HS-27A (cell line): ENCODE measurements at regions not wholly inside any gene's neighbourhood (a gene's known extent, or its start where the extent isn't known, plus 50 kb on each side); places are given as distances from the start of the nearest gene placed in this dataset.
"Not testable (repeated sequence)": the region's sequence is repeated elsewhere in the genome, so short reads cannot be mapped to it uniquely, and the experiment has no call there.

Source experiments
- DNase-seq: peaks from one replicate; pipeline ENCODE4 v3.0.0-alpha.2; 2012; ENCODE audit warnings: low read depth, missing footprints

DNA sequence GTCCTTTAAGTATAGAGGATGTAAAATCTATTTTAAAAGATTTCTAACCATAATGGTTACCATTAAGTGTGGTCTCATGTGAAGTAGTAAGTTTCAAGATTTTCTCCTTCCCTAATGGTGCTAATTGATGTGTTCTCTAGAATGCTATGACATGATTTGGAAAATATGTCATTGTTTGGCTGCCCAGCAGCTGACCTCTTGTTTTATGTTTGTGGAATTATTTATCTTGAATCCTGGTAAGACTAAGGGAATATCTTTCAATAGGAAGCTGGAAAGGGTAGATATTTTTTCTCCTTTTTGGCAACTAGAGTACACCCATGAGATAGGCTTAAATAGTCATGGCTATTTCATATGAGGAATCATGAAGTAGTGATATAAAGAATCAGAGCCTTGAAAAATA is 139.8 kb upstream of the CHODL start:
- DNase-seq, result no peak

DNA sequence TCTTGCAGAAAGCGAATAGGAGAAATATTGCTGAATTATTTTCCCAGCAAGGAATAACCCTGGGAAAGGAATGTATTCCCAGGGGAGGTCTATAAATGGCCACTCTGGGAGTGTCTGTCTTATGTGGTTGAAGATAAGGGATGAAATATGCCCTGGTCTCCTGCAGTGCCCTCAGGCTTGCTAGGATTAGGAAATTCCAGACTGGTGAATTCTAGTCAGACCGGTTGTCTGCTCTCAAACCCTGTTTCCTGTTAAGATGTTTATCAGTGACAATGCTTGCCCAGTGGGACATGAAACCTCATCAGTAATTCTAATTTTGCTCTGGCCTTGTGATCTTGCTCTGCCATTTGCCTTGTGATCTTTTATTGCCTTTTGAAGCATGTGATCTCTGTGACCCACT is 148.2 kb upstream of the CHODL start:
- not testable (repeated sequence) for DNase-seq

DNA sequence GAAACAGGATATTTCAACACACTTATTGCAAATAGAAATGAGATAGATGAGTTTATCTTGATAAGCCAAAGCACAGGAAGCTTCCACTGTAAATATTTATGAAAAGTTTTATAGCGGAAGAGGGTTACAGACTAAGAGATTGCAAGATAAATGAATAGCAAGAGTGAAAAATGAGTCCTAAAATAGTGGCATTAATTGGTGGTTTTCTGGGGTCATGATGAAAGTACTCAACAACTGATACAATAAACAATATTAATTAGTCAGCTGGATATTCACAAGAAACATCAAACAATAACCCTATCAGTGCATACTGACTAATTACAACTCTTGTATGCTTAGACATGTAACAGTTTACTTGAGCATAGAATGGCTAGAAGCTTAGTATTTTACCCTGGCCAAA is 154.8 kb upstream of the CHODL start:
- no peak for DNase-seq

- DNase-seq, result no peak
Observed at GRCh38 chr21:18070392-18070791, 174.2 kb upstream of the CHODL start.

GRCh38 chr21:18069875-18070274 is 174.8 kb upstream of the CHODL start:
- DNase-seq, result no peak

DNA sequence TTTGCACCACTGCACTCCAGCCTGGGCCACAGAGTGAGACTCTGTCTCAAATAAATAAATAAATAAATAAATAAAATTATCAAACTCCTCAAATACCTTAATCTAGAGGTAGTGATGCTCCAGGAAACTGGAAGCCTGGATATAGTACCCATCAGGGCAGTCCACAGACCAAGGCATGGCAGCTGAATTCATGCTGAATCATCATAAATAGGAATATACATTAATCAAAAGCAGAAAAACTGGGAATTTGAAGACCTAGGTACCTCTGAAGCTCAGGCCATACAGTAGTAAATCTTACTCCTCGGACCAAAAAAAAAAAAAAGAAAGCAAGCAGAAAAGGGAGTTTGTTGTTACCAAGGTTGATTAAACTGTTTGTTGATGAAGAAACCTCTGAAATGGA is 184.2 kb upstream of the CHODL start:
- no peak for DNase-seq

DNA sequence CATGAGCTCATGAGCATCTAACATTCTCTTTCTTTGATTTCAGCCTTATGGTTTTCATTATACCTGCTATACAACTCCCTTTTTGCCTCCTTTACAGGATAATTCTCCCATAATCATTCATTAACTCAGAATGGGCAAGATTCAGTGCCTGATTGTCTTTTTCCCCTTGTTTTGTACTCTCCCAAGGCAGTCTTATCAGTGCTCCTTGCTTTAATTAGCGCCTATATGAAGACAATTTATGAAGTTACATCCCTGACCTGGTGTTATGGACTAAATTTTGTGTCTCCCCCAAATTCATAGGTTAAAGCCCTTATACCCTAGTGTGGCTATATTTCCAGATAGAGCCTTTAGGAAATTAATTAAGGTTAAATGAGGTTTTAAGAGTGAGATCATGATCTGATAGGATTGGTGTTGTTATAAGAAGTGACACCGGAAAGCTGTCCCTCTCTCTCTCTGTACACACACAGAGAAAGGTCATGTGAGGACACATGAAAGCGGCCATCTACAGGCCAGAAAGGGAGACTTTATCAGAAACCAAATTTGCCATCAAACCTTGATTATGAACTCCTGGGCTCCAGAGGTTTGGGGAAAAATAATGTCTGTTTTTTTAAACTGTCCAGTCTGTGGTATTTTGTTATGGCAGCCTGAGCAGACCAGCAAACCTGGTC is 185.8 kb upstream of the CHODL start:
- no peak for DNase-seq

- DNase-seq, result no peak
Observed at GRCh38 chr21:18053151-18053550, 191.5 kb upstream of the CHODL start.

DNA sequence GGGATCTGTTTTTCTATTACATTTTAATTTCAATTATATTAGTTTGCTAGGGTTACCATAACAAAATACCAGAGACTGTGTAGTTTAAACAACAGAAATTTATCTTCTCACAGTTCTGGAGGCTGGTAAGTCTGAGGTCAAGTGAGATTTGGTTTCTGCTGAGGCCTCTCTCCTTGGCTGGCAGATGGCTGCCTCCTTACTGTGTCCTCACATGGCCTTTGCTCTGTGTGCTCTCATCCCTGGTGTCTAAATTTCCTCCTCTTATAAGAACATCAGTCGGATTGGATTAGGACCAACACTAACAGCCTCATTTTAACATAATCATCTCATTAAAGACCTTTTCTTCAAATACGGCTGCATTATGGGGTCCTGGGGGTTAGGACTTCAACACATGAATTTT is 195.2 kb upstream of the CHODL start:
- no peak for DNase-seq

DNA sequence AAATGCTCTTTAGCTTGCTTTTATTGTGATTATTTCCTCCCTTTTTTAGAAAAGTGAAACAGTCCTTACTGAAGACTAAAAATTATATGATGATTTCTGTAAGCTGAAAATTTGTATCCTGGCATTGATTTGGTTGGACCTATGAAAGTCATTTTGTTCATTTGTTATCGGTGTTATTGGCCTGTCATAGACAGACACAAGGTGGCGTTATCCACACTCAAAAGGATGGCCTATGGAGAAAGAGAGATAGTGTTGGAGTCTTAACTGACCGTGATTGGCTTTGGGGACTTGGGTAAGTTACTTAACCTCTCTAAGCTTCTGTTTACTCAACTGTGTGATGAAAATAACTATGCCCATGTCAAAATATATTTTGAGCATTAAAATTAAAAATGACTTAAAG is 203.6 kb upstream of the CHODL start:
- DNase-seq, result peak; percentile 11

DNA sequence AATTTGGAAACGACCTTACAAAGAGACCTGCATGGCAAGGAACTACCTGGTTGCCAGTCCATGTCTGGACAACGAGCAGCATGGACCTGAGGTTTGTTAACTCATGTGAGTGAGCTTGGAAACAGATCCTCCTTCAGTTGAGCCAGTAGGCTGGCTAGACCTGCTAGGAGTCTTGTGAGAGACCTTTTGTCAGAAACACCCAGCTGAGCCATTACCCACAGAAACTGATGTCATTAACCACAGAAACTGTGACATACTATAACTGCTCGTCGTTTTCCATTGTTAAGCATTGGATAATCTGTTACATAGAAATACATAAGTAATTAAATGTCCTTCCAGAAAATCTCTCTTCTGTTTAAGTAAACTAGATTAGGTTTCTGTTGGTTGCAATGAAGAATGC is 211.1 kb upstream of the C21orf91 start:
- DNase-seq, result no peak

- DNase-seq, result no peak
Observed at GRCh38 chr21:18026359-18026758, 207.2 kb upstream of the C21orf91 start.

GRCh38 chr21:18023711-18024110 is 204.6 kb upstream of the C21orf91 start:
- no peak for DNase-seq

GRCh38 chr21:18023157-18023556 is 204.0 kb upstream of the C21orf91 start:
- DNase-seq, result no peak

DNA sequence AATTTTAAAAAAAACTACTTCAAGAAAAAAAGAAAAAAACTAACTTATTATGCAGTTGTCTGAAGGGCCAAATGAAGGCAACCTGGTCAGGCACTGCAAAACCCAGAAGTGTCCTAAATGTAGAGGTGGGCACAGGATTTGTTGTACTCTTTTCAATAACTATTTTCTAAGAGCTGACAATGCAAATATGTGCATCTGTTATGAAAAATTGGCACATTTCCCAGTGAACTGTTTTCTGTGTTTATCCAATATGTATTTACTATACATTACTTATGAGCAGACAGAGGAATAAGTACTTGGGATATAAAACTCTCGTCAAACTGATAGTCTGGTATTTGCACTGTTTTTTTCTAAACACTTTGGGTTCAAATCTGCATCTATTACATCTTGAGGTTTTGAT is 188.0 kb upstream of the C21orf91 start:
- DNase-seq, result no peak

DNA sequence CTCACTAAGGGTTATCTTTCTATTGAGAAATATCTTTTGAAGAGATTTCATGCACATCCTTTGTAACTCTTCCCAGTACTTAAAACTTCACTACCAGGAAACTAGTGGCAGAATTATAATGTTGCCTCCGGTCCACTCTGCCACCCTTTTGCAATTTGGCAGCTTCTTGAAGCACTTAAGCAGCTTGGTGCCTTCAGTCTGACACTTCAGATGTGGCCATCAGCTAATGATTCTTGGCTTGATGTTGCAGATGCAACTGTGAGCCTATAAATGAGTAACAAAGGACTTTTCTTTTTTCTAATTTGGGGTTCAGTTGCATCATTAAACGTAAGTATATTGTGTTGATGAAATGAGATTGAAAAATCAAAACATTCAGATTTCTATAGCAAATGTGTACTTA is 187.5 kb upstream of the C21orf91 start:
- DNase-seq, result no peak

DNA sequence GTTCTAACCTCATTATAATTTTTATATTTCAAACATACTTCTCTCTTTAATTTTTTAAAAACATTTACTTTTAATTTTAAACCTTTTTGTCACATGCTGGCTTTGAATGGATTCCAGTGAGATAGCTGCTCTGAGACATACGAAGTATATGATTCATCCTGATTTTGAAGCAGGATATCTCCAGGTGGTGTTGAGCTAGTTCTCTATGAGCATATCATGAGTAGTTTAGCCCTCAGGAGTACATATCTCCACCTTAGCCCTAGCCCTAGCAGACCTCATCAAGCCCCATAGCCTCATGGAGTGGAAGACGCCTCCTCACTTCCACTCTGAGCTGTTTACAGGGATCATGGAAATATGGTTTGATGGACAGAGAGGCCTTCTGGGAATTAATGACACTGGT is 183.2 kb upstream of the C21orf91 start:
- DNase-seq, result no peak

- DNase-seq, result no peak
Observed at GRCh38 chr21:18000981-18001686, 182.0 kb upstream of the C21orf91 start.

GRCh38 chr21:17998599-17998998 is 179.4 kb upstream of the C21orf91 start:
- not testable (repeated sequence) for DNase-seq

- DNase-seq, result no peak
Observed at GRCh38 chr21:17989780-17990179, 170.6 kb upstream of the C21orf91 start.

GRCh38 chr21:17988102-17988437 is 168.9 kb upstream of the C21orf91 start:
- DNase-seq, result no peak

DNA sequence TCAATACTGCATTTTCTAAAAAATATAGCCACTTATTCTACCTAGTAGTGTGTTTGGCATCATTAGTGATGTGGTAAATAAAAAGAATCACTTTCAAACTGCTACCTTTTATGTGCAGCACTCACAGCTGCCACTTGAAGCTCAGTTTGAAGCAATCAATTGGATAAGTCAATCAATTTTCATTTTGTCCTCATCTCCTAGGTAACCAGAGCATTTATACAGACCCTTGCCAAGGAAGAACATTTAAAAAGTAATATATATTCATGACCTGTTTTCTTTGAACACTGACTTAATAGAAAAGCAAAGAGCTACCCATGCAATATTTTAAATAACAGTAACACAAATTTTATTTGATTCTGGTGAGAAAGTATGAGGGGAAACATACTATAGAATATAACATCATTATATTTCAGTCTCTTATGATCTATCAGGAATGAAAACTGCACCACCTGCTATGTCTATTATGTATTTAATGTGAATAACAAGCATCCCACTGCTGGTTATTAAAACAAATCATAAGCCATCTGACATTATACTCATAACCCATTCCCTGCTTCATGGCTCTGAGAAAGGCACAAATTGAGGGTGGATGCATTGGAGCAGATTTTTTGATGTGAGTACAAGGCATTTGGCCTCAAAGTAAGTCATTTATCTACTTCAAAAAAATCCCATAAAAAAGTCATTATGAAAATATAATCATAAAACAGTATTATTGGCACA is 168.4 kb upstream of the C21orf91 start:
- DNase-seq, result no peak

- no peak for DNase-seq
Observed at GRCh38 chr21:17981060-17981740, 162.0 kb upstream of the C21orf91 start.
